ENCODE measurements at regions not wholly inside any gene's neighbourhood (a gene's known extent, or its start where the extent isn't known, plus 50 kb on each side); places are given as distances from the start of the nearest gene placed in this dataset.

DNA sequence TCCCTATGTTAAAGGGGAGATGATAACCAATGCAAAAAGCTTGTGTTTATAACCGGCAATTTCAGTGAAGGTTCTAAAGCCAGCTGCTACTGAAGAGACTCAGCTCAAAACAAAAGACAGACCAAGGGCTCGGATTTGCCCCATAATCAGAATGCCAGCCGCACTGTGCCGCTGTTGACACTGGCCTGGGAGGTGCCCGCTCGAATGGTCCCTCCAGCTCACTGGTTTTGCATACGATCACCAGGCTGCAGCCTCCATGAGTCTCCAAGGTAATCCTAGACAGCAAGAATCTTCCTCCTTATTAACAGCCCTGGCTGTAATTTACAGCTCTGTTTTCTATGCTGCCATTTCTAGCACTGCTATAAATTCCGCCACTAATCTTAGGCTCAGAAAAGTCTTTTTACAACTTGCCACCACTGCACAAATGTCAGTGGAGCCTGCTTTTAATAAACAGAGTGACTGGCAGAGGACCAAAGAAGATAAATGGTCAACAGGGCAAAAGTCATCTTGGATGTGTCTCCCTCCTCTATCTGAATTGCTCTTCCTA is 155.7 kb upstream of the SH3BP4 start:
- TF ChIP-seq CTCF (IDR thresholded peaks at IDR 0.05) (peak in 2 of 4 donors; percentile 15 to 25), POLR2A (IDR thresholded peaks at IDR 0.05) (no peak)
